Endometrium (tissue), 2 donors: ENCODE measurements at regions not wholly inside any gene's neighbourhood (a gene's known extent, or its start where the extent isn't known, plus 50 kb on each side); places are given as distances from the start of the nearest gene placed in this dataset.
"Not testable (repeated sequence)": the region's sequence is repeated elsewhere in the genome, so short reads cannot be mapped to it uniquely, and the experiment has no call there.

Experiments
- FAIRE-seq: peaks from 2 replicates; lab custom pipeline; 2012; peaks lifted over from hg19 to GRCh38; lab: Jason Lieb, UNC
- donor health status: control.
- donor health status: control.

DNA sequence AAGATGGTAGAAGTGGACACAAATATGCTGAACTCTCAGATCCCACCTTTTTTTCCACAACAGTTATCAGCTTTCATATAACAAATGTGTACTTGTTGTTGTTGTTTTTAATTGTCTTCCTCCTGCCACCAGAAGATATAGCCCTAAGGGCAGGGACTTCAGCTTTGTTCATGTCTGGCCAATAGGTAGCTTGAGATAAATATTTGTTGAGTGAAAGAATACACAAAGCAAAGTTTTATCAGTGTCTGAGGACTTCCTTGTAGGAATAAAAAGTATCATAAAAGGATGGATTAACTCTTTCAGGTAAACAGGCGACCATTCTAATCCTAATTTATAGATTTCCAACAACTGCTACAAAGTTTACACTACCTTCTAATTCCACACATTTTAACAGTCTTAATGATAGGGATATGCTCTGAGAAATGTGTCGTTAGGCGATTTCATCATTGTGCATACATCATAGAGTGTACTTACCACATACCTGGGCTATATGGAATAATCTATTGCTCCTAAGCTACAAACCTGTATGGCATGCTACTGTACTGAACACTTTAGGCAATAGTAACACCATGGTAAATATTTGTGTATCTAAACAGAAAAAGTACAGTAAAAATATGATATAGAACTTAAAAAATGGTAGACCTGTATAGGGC, 186.1 kb downstream of the ATOH1 start:
- no peak for FAIRE-seq

DNA sequence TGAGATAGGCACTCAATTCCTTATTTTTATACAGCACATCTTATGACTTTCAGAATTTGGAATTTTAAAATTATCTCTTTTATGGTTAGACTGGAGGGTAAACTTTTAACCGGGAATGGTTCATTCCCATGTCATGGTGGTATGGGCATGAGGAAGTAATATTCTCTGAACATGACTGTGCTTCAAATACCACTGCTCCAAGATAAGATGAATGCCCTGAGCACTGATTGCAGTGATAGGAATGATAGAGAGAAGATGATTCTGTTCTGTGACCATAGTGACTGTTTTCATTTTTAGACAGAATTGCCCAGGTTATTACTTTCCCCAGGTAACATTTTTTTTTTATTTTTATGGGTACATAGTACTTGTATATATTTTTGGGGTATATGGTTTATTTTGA, 187.4 kb downstream of the ATOH1 start:
- no peak for FAIRE-seq

DNA sequence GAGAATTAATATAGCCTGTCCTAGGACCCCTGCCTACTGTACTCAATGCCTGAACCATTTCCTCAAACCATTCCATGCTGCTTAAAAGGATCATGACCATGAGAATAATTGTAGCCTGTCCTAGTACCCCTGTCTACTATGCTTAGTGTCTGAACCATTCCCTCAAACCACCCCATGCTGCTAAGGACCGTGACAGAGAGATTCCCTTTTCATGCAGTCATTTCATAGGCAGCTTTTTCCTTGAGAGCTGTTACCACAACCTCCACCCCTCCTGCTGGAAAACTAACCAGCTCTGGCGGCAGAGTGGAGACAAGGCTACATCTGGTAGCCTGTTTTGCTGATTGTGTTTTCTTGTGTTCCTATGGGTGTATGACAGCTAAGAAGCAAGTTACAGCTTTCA, 174.9 kb upstream of the SMARCAD1 start:
- FAIRE-seq = no peak

DNA sequence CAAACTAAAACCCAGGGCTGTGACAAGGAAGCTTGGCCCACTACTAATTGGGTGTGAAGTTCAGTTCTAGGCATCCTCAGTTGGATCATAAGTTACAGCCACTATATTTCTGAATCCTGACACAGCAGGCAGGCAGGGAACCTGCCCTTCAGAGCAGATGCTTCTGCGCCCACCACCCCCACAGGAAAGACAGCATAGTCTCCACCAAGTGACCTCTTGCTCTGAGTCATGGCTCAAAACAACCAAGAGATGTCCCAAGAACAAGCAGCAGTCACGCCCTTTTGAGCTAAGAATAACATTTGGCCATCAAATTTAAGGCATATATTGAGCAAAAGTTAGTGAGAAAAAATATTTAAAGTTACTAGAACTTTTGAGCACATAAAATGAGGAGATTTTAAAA, 170.7 kb upstream of the SMARCAD1 start:
- no peak for FAIRE-seq

DNA sequence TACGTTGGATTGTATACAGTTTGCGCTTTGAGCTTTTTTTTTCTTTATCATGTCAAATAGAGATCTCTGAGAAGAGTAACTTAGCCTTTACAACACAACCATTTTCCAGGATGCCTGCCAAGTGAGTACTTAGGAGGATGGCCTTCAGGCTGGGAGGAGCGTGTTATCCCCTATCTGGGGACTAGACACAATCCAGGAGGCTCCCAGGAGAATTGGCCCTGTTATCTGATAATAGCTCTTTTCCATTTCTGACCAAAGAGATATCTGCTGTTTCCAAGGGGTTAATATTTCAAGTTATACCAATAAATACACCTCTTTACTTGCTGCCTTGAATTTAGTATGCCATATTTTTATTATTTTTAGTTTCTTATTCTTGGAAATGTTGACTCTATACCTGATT, 169.5 kb upstream of the SMARCAD1 start:
- FAIRE-seq = no peak

DNA sequence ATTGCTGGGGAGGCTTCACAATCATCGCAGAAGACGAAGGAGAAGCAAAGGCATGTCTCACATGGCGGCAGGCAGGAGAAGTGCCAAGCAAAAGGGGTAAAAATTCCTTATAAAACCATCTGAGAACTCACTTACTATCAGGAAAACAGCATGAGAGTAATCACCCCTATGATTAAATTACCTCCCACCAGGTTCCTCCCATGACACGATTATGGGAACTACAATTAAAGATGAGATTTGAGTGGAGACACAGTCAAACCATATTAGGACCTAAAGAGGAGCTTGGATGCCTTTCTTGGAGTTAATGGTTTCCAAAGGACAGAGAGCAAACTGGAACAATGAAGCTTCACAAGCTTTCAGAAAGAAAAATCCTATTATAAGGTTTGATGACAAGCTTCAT, 168.4 kb upstream of the SMARCAD1 start:
- FAIRE-seq = no peak

DNA sequence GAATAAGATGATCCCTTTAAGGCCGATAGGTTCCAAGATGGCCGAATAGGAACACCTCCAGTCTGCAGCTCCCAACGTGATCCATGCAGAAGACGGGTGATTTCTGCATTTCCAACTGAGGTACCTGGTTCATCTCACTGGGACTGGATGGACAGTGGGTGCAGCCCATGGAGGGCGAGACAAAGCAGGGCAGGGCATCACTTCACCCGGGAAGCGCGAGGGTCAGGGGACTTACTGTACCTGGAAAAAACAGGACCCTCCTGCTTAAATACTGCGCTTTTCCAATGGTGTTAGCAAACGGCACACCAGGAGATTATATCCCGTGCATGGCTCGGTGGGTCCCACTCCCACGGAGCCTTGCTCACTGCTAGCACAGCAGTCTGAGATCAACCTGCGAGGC, 163.2 kb upstream of the SMARCAD1 start:
- FAIRE-seq = not testable (repeated sequence)

DNA sequence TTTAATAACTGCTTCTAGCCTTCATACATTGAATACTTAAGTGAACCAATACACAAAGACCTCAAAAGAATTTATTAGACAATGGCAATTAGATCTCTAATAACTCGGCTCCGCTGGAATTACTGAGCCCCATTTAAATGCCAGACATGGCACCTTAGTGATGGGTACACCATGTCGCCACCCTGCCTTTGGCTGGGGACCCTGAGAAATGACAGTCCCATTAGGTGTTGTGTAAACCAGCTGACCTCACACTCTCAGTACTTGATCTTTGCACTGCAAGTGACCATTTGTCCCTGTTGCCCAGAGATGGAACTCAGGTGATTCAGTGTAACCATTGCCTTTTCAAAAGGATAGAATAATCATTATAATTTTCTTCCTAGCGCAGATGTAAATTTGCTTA, 144.6 kb upstream of the SMARCAD1 start:
- FAIRE-seq = no peak

DNA sequence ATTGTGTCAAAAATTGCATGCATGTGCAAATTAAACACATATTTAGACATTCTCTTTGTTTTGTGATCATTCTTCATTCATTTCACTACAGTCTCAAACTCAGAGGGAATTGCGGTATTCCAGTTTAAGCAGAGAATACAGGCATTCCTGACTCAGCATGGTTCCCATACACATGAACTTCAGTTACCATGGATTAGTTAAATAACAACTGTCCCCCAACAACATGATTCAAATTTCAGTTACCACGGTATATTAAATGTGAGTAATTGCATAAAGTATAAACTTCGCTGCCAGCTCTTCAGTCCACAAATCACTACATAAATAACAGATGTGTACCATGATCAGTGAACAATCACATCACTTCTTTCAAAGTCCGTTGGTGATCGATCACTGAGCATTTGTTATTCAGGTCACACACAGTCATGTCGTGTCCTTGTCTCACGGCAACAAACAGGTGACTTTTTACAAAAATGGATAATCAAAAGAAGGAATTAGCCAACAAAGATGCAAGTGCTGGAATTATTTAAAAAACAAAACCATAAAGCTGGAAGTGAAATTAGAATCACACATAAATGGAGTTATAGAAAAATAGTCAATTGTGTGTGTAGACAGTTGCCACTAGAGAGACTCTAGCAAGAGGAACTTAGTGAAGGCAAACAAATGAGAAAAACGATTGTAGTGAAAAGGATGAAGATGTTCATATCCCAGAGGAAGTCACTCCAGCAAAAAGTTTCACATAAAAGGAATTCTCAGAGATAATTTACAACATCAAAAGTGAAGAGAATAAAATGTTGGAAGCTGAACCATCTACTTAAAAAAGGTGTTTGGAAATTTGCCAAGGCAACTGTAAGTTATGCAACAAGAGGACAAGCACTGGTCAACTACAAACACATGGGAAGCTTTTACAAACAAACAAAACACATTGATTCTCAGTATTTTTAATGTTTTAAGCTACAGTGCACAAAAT, 138.6 kb upstream of the SMARCAD1 start:
- no peak for FAIRE-seq

DNA sequence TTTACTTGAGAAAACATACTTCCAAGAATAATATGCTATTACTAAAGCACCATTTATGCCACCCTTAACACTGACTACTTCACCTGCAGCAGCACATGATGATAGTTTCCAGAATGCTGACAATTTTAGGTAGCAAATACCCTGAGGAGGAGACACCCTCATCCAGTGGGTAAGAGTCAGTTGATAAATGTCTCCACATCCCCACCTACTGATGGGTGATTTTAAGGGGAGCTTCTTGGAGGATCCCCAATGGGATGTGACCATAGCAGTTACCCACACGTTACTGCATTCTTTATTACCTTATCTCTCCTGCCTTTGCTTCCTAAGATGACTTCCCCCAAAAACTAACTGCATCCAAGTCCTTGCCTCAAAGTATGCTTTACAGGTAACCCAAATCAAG, 131.2 kb upstream of the SMARCAD1 start:
- FAIRE-seq = no peak

DNA sequence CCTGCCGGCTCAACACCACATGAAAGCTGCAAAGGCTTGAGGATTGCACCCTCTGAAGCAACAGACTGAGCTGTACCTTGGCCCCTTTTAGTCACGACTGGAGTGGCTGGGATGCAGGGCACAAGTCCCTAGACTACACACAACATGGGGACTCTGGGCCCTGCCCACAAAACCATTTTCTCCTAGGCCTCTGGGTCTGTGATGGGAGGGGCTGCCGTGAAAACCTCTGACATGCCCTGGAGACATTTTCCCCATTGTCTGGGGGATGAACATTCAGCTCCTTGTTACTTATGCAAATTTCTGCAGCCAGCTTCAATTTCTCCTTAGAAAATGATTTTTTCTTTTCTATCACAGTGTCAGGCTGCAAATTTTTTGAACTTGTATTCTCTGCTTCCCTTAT, 123.5 kb upstream of the SMARCAD1 start:
- no peak for FAIRE-seq

DNA sequence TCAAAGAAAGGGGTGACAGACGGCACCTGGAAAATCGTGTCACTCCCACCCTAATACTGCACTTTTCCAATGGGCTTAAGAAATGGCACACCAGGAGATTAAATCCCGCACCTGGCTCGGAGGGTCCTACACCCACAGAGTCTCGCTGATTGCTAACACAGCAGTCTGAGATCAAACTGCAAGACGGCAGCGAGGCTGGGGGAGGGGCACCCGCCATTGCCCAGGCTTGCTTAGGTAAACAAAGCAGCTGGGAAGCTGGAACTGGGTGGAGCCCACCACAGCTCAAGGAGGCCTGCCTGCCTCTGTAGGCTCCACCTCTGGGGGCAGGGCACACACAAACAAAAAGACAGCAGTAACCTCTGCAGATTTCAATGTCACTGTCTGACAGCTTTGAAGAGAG, 108.5 kb upstream of the SMARCAD1 start:
- FAIRE-seq = not testable (repeated sequence)

DNA sequence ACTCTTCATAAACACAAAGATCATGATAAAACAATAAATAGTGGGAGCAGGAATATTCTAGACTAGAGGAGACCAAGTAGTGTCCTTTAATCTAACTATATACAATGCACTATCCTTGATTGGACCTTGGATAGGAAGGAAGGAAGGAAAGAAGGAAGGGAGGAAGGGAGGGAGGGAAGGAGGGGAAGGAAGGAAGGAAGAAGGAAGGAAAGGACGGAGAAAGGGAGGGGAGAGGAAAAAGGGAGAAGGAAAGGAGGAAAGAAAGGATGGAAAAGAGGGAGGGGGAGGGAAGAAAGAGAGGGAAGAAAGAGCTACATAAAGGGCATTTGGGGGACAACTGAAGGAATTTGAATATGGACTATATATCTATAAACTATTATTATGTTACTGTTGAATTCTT, 95.0 kb upstream of the SMARCAD1 start:
- FAIRE-seq = no peak

DNA sequence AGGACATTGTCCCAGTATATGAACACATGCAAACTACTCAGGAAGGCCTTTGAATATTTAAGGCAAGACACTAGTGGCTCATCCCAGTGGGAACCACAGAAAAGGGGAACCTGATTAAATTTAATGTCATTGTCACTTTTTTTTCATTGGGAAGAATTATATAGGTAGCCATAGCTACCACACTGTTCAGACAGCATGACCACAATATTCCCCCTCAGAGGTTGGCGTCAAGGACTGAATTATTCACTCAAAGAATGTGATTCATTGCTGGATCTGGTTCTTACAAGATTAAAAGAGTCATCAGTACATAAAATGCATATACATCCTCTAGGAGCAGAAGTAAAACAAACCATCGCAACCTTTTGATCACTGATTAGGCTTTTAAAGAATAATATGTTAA, 92.0 kb upstream of the SMARCAD1 start:
- FAIRE-seq = no peak

DNA sequence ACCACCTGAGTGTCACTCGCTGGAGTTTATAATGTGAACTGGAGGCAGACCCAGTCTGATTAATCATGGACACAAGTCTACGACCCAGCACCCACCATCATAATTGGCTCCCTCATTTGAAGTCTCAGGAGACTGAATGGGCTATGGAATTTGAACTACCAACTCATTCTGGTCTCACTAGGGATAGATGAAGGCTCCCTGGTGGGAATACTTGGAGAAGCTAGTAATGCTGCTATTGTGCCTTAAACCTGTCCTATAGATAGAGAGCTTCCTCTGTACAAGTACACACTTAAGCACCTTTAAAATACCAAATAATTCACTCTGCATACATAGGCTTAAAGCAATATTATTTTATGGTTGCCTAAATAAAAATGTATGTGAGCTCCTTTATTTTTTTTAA, 90.8 kb upstream of the SMARCAD1 start:
- FAIRE-seq = no peak

DNA sequence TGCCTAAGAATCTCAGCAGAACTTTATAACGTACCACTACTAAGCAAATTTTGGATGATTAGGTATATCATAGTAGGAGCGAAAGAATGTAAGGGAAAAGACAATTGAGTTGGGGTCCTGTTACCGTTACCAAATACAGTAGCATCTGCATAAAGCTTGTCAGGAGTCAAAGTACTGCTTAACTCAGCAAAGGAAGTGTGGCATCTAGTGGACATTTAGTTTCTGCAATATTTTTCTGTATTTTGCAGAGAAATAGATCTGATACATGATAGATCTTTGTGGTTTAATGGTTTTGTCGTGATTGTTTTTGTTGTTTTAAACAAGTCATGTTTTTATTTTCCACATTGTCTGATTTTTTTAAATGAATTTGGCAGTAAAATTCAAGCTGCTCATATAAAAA, 81.0 kb upstream of the SMARCAD1 start:
- no peak for FAIRE-seq

DNA sequence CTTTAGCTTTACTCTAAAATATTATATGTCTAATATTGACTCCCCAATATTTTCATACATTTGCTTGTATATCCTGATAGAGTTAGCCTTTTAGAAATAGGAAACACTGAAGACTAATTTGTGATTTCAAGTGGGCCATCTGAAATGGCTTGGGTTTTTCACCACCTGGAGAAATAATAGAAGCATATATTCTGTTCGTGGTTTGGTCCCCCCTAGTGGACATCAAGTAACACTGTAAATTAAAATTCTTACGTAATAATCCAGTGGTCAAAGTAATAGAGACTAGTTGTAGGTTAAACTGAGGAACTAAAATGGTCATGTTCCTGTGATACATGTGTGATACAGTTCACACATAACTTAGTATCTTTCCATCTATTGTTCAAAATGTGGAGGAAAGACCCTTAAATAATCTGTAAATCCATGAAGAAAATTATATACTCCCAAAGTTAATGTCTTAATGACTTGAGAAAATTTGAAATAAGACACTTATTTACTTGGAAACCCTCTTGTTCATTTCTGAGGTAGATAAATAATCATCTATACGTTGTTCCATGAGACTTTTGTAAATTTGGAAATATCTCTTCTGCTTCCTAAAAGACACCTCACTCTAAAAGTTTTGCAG, 79.8 kb upstream of the SMARCAD1 start:
- no peak for FAIRE-seq

DNA sequence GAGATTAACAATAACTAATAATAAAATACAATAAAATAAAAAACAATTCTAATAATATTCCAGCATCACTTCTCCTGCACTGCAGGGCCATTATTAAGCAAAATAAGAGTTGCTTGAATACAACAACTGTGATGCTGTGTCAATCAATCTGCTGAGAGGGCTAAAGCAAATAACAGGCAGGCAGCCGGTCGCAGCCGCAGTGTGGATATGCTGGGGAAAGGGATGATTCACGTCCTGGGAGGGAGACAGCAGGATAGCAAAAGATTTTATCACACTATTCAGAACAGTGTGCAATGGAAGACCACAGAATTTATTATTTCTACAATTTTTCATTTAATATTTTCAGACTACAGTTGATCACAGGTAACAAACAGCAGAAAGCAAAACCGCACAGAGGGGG, 76.5 kb upstream of the SMARCAD1 start:
- FAIRE-seq = no peak

DNA sequence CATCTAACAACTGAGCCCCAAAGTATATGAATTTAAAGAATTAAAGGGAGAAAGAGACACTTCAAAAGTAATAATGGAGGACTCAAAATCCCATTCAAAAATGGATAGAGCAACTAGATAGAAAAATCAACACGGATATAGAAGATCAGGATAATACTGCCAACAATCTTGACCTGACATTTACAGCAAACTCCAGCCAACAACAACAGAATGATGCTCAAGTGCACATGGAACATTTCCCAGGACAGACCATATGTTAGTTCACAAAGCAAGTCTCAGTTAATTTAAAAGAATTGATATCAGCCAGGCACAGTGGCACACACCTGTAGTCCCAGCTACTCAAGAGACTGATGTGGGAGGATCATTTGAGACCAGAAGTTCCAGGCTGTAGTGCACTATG, 72.0 kb upstream of the SMARCAD1 start:
- FAIRE-seq = no peak

DNA sequence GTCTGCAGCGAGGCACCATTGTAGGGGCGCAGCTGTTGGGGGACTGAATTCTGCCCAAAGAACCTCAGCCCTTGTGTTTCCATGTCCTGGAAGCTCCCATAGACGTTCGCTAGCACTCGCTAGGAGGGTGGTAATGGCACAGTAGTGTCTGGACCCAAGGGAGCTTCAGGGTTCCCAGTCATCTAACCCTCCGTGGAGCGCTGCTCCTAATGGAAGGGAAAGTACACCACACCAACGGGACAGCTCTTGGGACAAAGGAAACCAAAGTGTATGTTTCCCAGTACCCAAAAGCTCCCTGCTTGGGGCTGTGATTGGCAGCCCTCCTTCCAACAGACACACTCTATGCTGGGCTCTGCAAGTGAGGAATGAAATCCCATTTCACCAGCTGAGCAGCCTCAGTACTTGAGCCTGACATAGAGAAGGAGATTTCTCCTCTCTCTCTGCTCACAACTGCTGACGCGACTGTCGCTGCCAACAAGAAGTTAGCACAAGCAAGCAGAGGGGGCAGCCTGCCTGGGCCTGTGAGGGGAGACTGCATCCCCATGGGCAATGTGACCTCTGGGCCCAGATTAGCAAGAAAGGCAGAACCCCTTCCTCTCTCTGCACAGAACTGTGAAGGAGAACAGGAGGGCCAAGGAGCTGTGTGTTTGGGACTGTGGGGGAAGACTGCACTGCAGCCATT, 67.6 kb upstream of the SMARCAD1 start:
- FAIRE-seq = no peak

DNA sequence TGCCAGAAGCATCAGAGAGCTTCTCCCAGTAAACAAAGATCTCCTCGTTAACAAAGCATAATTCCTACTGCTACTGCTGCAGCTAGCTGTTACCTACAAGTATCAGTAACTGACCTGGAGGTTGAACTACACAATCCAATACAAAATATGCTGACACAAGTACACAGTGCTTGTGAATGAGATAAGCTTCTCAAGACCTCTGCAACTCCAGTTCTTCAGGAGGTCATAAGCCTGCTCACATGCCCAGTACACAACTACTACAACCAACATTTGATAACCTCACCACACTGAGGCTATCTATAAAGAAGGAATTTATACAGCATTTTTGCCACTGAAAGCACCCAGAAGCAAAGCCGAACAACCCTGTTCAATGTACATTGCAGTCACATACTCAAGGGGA, 66.7 kb upstream of the SMARCAD1 start:
- no peak for FAIRE-seq

DNA sequence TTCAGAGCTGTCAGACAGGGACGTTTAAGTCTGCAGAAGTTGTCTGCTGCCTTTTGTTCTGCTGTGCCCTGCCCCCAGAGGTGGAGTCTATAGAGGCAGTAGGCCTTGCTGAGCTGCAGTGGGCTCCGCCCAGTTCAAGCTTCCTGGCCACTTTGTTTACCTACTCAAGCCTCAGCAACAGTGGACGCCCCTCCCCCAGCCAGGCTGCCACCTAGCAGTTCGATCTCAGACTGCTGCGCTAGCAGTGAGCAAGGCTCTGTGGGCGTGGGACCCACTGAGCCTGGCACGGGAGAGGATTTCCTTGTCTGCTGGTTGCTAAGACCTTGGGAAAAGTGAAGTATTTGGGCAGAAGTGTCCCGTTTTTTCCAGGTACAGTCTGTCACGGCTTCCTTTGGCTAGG, 59.6 kb upstream of the SMARCAD1 start:
- not testable (repeated sequence) for FAIRE-seq

DNA sequence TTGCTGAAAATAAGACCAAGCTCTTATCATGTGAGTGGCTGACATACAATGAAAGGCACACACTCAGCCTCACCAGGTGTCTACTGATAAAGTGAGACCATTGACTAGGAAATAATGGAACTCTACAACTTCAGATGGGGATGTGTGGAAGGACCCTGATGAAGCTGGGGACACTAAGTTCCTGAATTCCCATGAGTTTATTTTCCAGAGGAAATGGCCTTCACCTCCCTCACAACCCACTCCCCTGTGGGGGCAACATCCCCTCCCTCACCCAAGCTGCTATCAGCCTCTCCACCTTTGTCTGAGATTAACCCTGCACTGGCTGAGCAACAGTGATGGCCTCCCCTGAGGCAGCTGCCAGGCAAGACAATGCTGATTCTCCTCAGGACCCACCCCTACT, 55.2 kb upstream of the SMARCAD1 start:
- FAIRE-seq = no peak
